ENCODE measurements at regions not wholly inside any gene's neighbourhood (a gene's known extent, or its start where the extent isn't known, plus 50 kb on each side); places are given as distances from the start of the nearest gene placed in this dataset.

- TF ChIP-seq CTCF (IDR thresholded peaks at IDR 0.05; ENCODE audit: insufficient read depth, low read length, poor library complexity, severe bottlenecking), result no peak
- no peak for TF ChIP-seq EZH2phosphoT487 (conservative IDR thresholded peaks at IDR 0.05; ENCODE audit: low read length)
These were observed 468.1 kb downstream of the SPATA31D1 start for GRCh38 chr9:82456642-82457041.
